H9 (cell line): ENCODE measurements at regions not wholly inside any gene's neighbourhood (a gene's known extent, or its start where the extent isn't known, plus 50 kb on each side); places are given as distances from the start of the nearest gene placed in this dataset.

ENCODE experiments used
- DNase-seq: peaks from one replicate; pipeline ENCODE4 v3.0.0-alpha.2; 2017
- H2AFZ ChIP-seq: one replicate; pipeline ENCODE4 v1.6.1; 2013; ENCODE audit warnings: mild to moderate bottlenecking, low read length, control low read depth, moderate library complexity
- H2AK5ac ChIP-seq: 2 replicates; pipeline ENCODE4 v1.6.1; 2013; ENCODE audit warnings: low read length, control low read depth, mixed read lengths; ENCODE audit not compliant: insufficient read length
- H2BK120ac ChIP-seq: one replicate; pipeline ENCODE4 v1.6.1; 2013; ENCODE audit warnings: low read depth, mild to moderate bottlenecking, low read length, control low read depth, inconsistent platforms; ENCODE audit not compliant: poor library complexity, severe bottlenecking
- H2BK12ac ChIP-seq: 2 replicates; pipeline ENCODE4 v1.6.1; 2013; ENCODE audit warnings: low read length, control low read depth, mixed read lengths, low read depth; ENCODE audit not compliant: insufficient read length
- H2BK15ac ChIP-seq: 2 replicates; pipeline ENCODE4 v1.6.1; 2013; ENCODE audit warnings: low read depth, low read length, control low read depth
- H2BK20ac ChIP-seq: one replicate; pipeline ENCODE4 v1.6.1; 2013; ENCODE audit warnings: low read depth, mild to moderate bottlenecking, low read length, control low read depth, inconsistent platforms; ENCODE audit not compliant: poor library complexity, severe bottlenecking
- H2BK5ac ChIP-seq: 2 replicates; pipeline ENCODE4 v1.6.1; 2013; ENCODE audit warnings: low read length, control low read depth, mixed read lengths; ENCODE audit not compliant: insufficient read length
- H3K14ac ChIP-seq: 2 replicates; pipeline ENCODE4 v1.6.1; 2013; ENCODE audit warnings: low read length, control low read depth; ENCODE audit not compliant: insufficient read depth
- H3K18ac ChIP-seq: 2 replicates; pipeline ENCODE4 v1.6.1; 2013; ENCODE audit warnings: low read depth, mild to moderate bottlenecking, mixed read lengths, low read length, control low read depth; ENCODE audit not compliant: insufficient read length
- H3K23ac ChIP-seq: 2 replicates; pipeline ENCODE4 v1.6.1; 2013; ENCODE audit warnings: low read length, control low read depth, mixed read lengths, low read depth; ENCODE audit not compliant: insufficient read length
- H3K23me2 ChIP-seq: 2 replicates; pipeline ENCODE4 v1.6.1; 2013; ENCODE audit warnings: low read depth, mild to moderate bottlenecking, mixed read lengths, low read length, control low read depth; ENCODE audit not compliant: insufficient read length, poor library complexity, severe bottlenecking
- H3K27ac ChIP-seq: 2 replicates; pipeline ENCODE4 v1.5.1; 2013; ENCODE audit warnings: low read length, control low read depth, mixed read lengths, low read depth; ENCODE audit not compliant: insufficient read length
- H3K27me3 ChIP-seq: 2 replicates; pipeline ENCODE4 v1.6.1; 2013; ENCODE audit warnings: low read length, control low read depth, inconsistent platforms; ENCODE audit not compliant: insufficient read depth
- H3K4ac ChIP-seq: 2 replicates; pipeline ENCODE4 v1.6.1; 2013; ENCODE audit warnings: low read depth, mild to moderate bottlenecking, control low read depth, inconsistent platforms, low read length, moderate library complexity
- H3K4me1 ChIP-seq: 2 replicates; pipeline ENCODE4 v1.6.1; 2013; ENCODE audit warnings: low read length, control low read depth, inconsistent platforms; ENCODE audit not compliant: insufficient read depth
- H3K4me2 ChIP-seq: 2 replicates; pipeline ENCODE4 v1.6.1; 2013; ENCODE audit warnings: low read length, control low read depth, mixed read lengths; ENCODE audit not compliant: insufficient read length, insufficient read depth
- H3K56ac ChIP-seq: 2 replicates; pipeline ENCODE4 v1.6.1; 2013; ENCODE audit warnings: low read depth, mild to moderate bottlenecking, mixed read lengths, low read length, control low read depth; ENCODE audit not compliant: insufficient read length
- H3K79me1 ChIP-seq: 2 replicates; pipeline ENCODE4 v1.6.1; 2013; ENCODE audit warnings: low read depth, mild to moderate bottlenecking, moderate library complexity, low read length, control low read depth, inconsistent platforms; ENCODE audit not compliant: insufficient read depth, poor library complexity, severe bottlenecking
- H3K79me2 ChIP-seq: 2 replicates; pipeline ENCODE4 v1.6.1; 2013; ENCODE audit warnings: low read length, control low read depth, inconsistent platforms; ENCODE audit not compliant: insufficient read depth
- H3K9ac ChIP-seq: 2 replicates; pipeline ENCODE4 v1.6.1; 2013; ENCODE audit warnings: low read length, control low read depth, mixed read lengths; ENCODE audit not compliant: insufficient read length; ENCODE audit errors: extremely low read depth
- H3K9me3 ChIP-seq: one replicate; pipeline ENCODE4 v1.6.1; 2013; ENCODE audit warnings: low read depth, low read length, inconsistent platforms; ENCODE audit not compliant: control insufficient read depth
- H3T11ph ChIP-seq: one replicate; pipeline ENCODE4 v1.6.1; 2013; ENCODE audit warnings: mild to moderate bottlenecking, low read length, control low read depth, inconsistent platforms
- H4K20me1 ChIP-seq: one replicate; pipeline ENCODE4 v1.6.1; 2013; ENCODE audit not compliant: control insufficient read depth, insufficient read length, insufficient read depth
- H4K5ac ChIP-seq: 2 replicates; pipeline ENCODE4 v1.6.1; 2013; ENCODE audit warnings: low read depth, mild to moderate bottlenecking, mixed read lengths, low read length, control low read depth; ENCODE audit not compliant: insufficient read length
- H4K8ac ChIP-seq: replicated peaks from 2 replicates; pipeline ENCODE4 v1.6.1; 2013; ENCODE audit warnings: low read length, control low read depth, mixed read lengths, low read depth; ENCODE audit not compliant: insufficient read length
- H4K91ac ChIP-seq: 2 replicates; pipeline ENCODE4 v1.6.1; 2013; ENCODE audit warnings: low read depth, mild to moderate bottlenecking, moderate library complexity, mixed read lengths, low read length, control low read depth; ENCODE audit not compliant: insufficient read length
- H3K27ac Mint-ChIP-seq, 3 experiments: 2 replicates in 2 of 3; 3 replicates in 1 of 3; pipeline ENCODE4 v1.8.0; 2020 to 2021; ENCODE audit warnings: mixed read lengths in 3 of 3, mild to moderate bottlenecking in 1 of 3, moderate library complexity in 1 of 3
- H3K27me3 Mint-ChIP-seq: 2 replicates; pipeline ENCODE4 v1.8.0; 2021; ENCODE audit warnings: low read depth, mild to moderate bottlenecking, moderate library complexity, mixed read lengths
- H3K36me3 Mint-ChIP-seq, 3 experiments: 2 replicates in 2 of 3; 3 replicates in 1 of 3; pipeline ENCODE4 v1.8.0; 2020 to 2021; ENCODE audit warnings: low read depth in 3 of 3, mixed read lengths in 3 of 3; ENCODE audit not compliant: insufficient read depth in 1 of 3
- H3K4me1 Mint-ChIP-seq, 2 experiments: 2 replicates each; pipeline ENCODE4 v1.8.0; 2020; ENCODE audit warnings: mixed read lengths in 2 of 2
- H3K4me3 Mint-ChIP-seq, 2 experiments: 2 replicates in 1 of 2; 3 replicates in 1 of 2; pipeline ENCODE4 v1.8.0; 2020 to 2021; ENCODE audit warnings: mild to moderate bottlenecking in 2 of 2, mixed read lengths in 2 of 2, moderate library complexity in 1 of 2
- H3K9me3 Mint-ChIP-seq, 2 experiments: 2 replicates in 1 of 2; 3 replicates in 1 of 2; pipeline ENCODE4 v1.8.0; 2020; ENCODE audit warnings: mild to moderate bottlenecking in 2 of 2, mixed read lengths in 2 of 2, moderate library complexity in 1 of 2
- WGBS: extraction: QIAGEN DNeasy Blood & Tissue Kit; methylation state at CpG from one replicate; pipeline ENCODE4 v1.1.7; 2013; ENCODE audit warnings: missing lambda C conversion rate, low lambda C conversion rate, mixed read lengths; ENCODE audit not compliant: insufficient read length; ENCODE audit errors: extremely low coverage; 5-methylcytosine and 5-hydroxymethylcytosine counted together
- TF ChIP-seq, protein P1 (sequence below): fragments of 200-600 bp; sonication (generic); conservative IDR thresholded peaks from 3 replicates; pipeline ENCODE4 v1.8.0; 2021; ENCODE audit warnings: antibody characterized with exemption, mild to moderate bottlenecking

DNA sequence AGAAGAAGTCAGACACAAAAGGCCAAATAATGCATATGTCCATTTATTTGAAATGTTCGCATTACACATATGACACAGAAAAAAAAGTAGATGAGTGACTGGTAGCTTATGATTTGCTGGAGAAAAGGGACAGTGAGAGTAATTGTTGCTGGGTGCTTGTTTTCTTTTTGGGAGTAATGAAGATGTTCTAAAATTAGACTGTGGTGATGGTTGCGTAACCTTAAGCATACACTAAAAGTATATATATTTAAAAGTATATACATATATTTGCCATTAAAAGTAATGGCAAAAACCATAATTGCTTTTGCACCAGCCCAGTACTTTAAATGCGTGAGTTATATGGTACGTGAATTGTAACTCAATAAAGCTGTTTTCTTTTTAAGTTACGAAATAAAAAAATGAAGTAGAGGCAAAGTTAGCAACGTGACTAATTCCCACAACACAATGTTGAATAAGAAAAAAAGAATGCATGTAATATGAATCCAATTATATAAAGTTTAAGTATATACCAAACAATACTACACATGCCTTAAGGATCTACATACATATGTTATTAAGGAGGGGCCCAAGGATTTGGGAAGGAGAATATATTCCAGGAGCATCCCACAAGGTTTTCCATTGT, 360.4 kb upstream of the CELF2 start:
- H2AK5ac ChIP-seq = no peak overlapping the region
- H3K4me3 Mint-ChIP-seq = no peak overlapping the region
- no peak for DNase-seq
- no peaks in the 10 kb centered on the region for H3K4me1 ChIP-seq
- H3K27ac Mint-ChIP-seq = no peak overlapping the region
- H2AFZ ChIP-seq = no peak overlapping the region
- no peak overlapping the region for H3K9ac ChIP-seq
- no peaks in the 10 kb centered on the region for H3K9me3 ChIP-seq
- H3K23me2 ChIP-seq = no peaks in the 10 kb centered on the region
- no peak overlapping the region for H4K5ac ChIP-seq
- no peak overlapping the region for H3T11ph ChIP-seq
- no peak overlapping the region for H2BK20ac ChIP-seq
- H3K79me1 ChIP-seq = no peaks in the 10 kb centered on the region
- H3K4me2 ChIP-seq = no peak overlapping the region
- H3K23ac ChIP-seq = no peak overlapping the region
- H3K27me3 Mint-ChIP-seq = no peaks in the 10 kb centered on the region; the same call in 1 of the 2 replicates
- H3K27ac ChIP-seq = no peak overlapping the region
- H2BK5ac ChIP-seq = no peak overlapping the region
- H3K4me1 Mint-ChIP-seq = peaks cover 3 to 4% of the 10 kb centered on the region in 2 experiments; a peak in 1 of 4 replicates
- H2BK120ac ChIP-seq = no peak overlapping the region
- no peak overlapping the region for H4K91ac ChIP-seq
- H3K56ac ChIP-seq = no peak overlapping the region
- H3K14ac ChIP-seq = no peak overlapping the region
- H2BK12ac ChIP-seq = no peak overlapping the region
- H2BK15ac ChIP-seq = no peak overlapping the region
- peaks cover 0 to 4% (median 3%) of the 10 kb centered on the region in 3 experiments; a peak in 2 of 7 replicates for H3K36me3 Mint-ChIP-seq
- WGBS = no CpG with 5 or more reads among the region's 6 CpGs
- no peaks in the 10 kb centered on the region for H3K79me2 ChIP-seq
- H4K8ac ChIP-seq = no peak overlapping the region
- H3K9me3 Mint-ChIP-seq = peaks cover 3 to 7% of the 10 kb centered on the region in 2 experiments
- H3K27me3 ChIP-seq = no peaks in the 10 kb centered on the region
- no peak overlapping the region for H3K4ac ChIP-seq
- TF ChIP-seq, protein P1, sequence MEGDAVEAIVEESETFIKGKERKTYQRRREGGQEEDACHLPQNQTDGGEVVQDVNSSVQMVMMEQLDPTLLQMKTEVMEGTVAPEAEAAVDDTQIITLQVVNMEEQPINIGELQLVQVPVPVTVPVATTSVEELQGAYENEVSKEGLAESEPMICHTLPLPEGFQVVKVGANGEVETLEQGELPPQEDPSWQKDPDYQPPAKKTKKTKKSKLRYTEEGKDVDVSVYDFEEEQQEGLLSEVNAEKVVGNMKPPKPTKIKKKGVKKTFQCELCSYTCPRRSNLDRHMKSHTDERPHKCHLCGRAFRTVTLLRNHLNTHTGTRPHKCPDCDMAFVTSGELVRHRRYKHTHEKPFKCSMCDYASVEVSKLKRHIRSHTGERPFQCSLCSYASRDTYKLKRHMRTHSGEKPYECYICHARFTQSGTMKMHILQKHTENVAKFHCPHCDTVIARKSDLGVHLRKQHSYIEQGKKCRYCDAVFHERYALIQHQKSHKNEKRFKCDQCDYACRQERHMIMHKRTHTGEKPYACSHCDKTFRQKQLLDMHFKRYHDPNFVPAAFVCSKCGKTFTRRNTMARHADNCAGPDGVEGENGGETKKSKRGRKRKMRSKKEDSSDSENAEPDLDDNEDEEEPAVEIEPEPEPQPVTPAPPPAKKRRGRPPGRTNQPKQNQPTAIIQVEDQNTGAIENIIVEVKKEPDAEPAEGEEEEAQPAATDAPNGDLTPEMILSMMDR = no peak
- H3K18ac ChIP-seq = no peak overlapping the region
- no peaks in the 10 kb centered on the region for H4K20me1 ChIP-seq
